ENCODE measurements at regions not wholly inside any gene's neighbourhood (a gene's known extent, or its start where the extent isn't known, plus 50 kb on each side); places are given as distances from the start of the nearest gene placed in this dataset.
"Not testable (repeated sequence)": the region's sequence is repeated elsewhere in the genome, so short reads cannot be mapped to it uniquely, and the experiment has no call there.

- H3K4me3 ChIP-seq (replicated peaks; ENCODE audit: low read depth, low read length) = no peak overlapping the region
- TF ChIP-seq CTCF (IDR thresholded peaks at IDR 0.05; ENCODE audit: low read length, missing control alignments) = no peak
- DNase-seq (ENCODE audit: low read depth) = no peak
Measured at GRCh38 chr12:88715673-88716072, 135.4 kb upstream of the KITLG start.

GRCh38 chr12:88714263-88714882 lies 134.1 kb upstream of the KITLG start:
- not testable (repeated sequence) for DNase-seq (ENCODE audit: low read depth)

DNA sequence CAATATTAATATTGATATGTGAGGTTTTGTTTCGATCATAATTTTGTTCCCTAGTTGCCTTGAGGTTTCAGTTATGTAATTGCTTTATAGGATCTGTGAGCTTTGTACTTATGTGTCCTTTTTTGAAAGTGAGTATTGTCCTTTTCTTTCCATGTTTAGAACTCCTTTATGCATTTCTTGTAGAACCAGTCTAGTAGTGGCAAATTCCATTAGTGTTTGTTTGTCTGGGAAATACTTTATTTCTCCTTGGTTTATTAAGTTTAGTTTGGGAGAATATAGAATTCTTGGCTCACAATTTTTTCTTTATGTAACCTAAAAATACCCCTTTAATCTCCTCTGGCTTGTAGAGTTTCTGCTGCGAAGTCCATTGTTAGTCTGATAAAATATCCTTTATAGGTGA lies 127.5 kb upstream of the KITLG start:
- no peak for TF ChIP-seq CTCF (IDR thresholded peaks at IDR 0.05; ENCODE audit: low read length, missing control alignments)
- H3K4me3 ChIP-seq (replicated peaks; ENCODE audit: low read depth, low read length) = no peak overlapping the region
- DNase-seq (ENCODE audit: low read depth) = no peak

More at GRCh38 chr12:88714263-88714882, 134.1 kb upstream of the KITLG start:
- H3K4me3 ChIP-seq (replicated peaks; ENCODE audit: low read depth, low read length) = not testable (repeated sequence)

GRCh38 chr12:88706286-88706685 lies 126.0 kb upstream of the KITLG start:
- DNase-seq (ENCODE audit: low read depth) = peak; percentile 25
- TF ChIP-seq CTCF (IDR thresholded peaks at IDR 0.05; ENCODE audit: low read length, missing control alignments) = no peak
- H3K4me3 ChIP-seq (replicated peaks; ENCODE audit: low read depth, low read length) = no peak overlapping the region

DNA sequence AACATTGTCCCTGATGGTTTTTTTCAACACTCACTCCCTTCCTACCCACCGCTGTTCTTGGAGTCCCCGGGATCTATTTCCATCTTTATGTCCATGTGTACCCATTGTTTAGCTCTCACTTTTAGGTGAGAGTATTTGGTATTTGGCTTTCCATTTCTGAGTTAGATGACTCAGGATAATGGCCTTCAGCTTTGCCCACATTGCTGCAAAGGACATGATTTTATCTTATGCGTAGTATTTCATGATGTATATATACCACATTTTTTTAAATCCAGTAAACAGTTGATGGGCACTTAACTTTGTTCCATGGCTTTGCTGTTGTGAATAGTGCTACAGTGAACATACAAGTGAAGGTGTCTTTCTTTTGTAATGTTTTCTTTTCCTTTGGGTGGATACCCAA lies 123.5 kb upstream of the KITLG start:
- peak; percentile 38 for DNase-seq (ENCODE audit: low read depth)
- no peak for TF ChIP-seq CTCF (IDR thresholded peaks at IDR 0.05; ENCODE audit: low read length, missing control alignments)
- H3K4me3 ChIP-seq (replicated peaks; ENCODE audit: low read depth, low read length) = no peak overlapping the region

GRCh38 chr12:88698471-88698870 lies 118.2 kb upstream of the KITLG start:
- no peak for TF ChIP-seq CTCF (IDR thresholded peaks at IDR 0.05; ENCODE audit: low read length, missing control alignments)

DNA sequence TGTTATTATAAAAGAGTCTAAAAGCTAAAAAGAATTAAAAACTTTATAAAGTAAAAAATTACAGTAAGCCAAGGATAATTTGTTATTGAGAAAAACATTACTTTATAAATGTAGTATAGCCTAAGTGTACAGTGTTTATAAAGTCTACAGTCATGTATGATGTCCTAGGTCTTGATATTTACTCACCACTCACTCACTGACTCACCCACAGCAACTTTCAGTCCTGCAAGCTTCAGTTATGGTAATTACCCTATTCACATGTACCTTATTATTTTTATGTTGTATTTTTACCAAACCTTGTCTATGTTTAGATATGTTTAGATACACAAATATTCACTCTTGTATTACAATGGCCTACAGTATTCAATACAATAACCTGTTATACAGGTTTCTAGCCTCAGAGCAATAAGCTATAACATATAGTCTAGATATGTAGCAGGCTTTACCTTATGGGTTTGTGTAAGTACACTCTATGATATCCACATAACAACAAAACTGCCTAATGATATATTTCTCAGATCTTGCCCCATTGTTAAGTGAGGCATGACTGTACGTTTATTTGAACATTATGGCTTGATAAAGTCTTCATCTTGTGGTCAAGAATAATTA lies 113.7 kb upstream of the KITLG start:
- H3K4me3 ChIP-seq (replicated peaks; ENCODE audit: low read depth, low read length) = no peak overlapping the region
- DNase-seq (ENCODE audit: low read depth) = no peak
- TF ChIP-seq CTCF (IDR thresholded peaks at IDR 0.05; ENCODE audit: low read length, missing control alignments) = no peak

More at GRCh38 chr12:88698471-88698870, 118.2 kb upstream of the KITLG start:
- no peak overlapping the region for H3K4me3 ChIP-seq (replicated peaks; ENCODE audit: low read depth, low read length)
- DNase-seq (ENCODE audit: low read depth) = no peak
